Gastrocnemius medialis (tissue), 4 donors: ENCODE measurements at regions not wholly inside any gene's neighbourhood (a gene's known extent, or its start where the extent isn't known, plus 50 kb on each side); places are given as distances from the start of the nearest gene placed in this dataset.

ENCODE experiments used
- ATAC-seq, 2 donors: fragments of 150-250 bp; one replicate each; pipeline ENCODE4 v1.9.1; 2016
- DNase-seq, 2 donors: peaks; one replicate each; pipeline ENCODE4 v3.0.0-alpha.2; 2019
- H3K27ac ChIP-seq, 4 donors: fragments of 200-600 bp; sonication (generic); 1 replicate in 1 of 4; 2 replicates in 3 of 4; pipeline ENCODE4 v1.5.1; 2016 to 2018; ENCODE audit warnings: mild to moderate bottlenecking in 2 of 4, moderate library complexity in 1 of 4
- H3K27me3 ChIP-seq, 3 donors: fragments of 200-600 bp; sonication (generic) in 2 of 3; 1 replicate in 1 of 3; 2 replicates in 2 of 3; pipeline versions ENCODE4 v1.5.1 to v1.6.0; 2016 to 2019; ENCODE audit warnings: mild to moderate bottlenecking in 1 of 3, moderate library complexity in 1 of 3
- H3K36me3 ChIP-seq, 2 donors: fragments of 200-600 bp; sonication (generic) in 1 of 2; one replicate each; pipeline ENCODE4 v1.5.1; 2017 to 2018
- H3K4me1 ChIP-seq, 2 donors: fragments of 200-600 bp; sonication (generic) in 1 of 2; one replicate each; pipeline ENCODE4 v1.5.1; 2016 to 2017; ENCODE audit warnings: mild to moderate bottlenecking in 2 of 2
- H3K4me3 ChIP-seq, 4 donors: fragments of 200-600 bp; sonication (generic) in 3 of 4; 1 replicate in 1 of 4; 2 replicates in 3 of 4; pipeline ENCODE4 v1.5.1; 2016 to 2019; ENCODE audit warnings: mild to moderate bottlenecking in 2 of 4
- H3K9me3 ChIP-seq, 3 donors: fragments of 200-600 bp; sonication (generic) in 2 of 3; 1 replicate in 1 of 3; 2 replicates in 2 of 3; pipeline ENCODE4 v1.5.1; 2016 to 2019
- POLR2A ChIP-seq, 2 donors: fragments of 450-650 bp; IDR thresholded peaks; one replicate each; pipeline ENCODE4 v1.6.1; 2017; ENCODE audit warnings: antibody characterized with exemption in 2 of 2, mild to moderate bottlenecking in 2 of 2, moderate library complexity in 2 of 2
- in situ Hi-C, 4 donors: fragments of 200-750 bp; cut with MboI; loops; one replicate each; pipeline versions ENCODE4 v1.15.0 to v1.8.0; 2017; ENCODE audit warnings: low sequenced_read_pairs in 4 of 4
- intact Hi-C: fragments of 100-400 bp; cut with DNase I; formaldehyde crosslinking; loops from one replicate; pipeline ENCODE4 v1.15.1; 2023; ENCODE audit warnings: low total_unique reads
- TF ChIP-seq, protein P1 (sequence below), 5 experiments: fragments of 450-650 bp in 3 of 5; fragments of 200-600 bp in 2 of 5; sonication (generic) in 2 of 5; IDR thresholded peaks in 4 of 5; conservative IDR thresholded peaks in 1 of 5; 1 replicate in 4 of 5; 2 replicates in 1 of 5; pipeline ENCODE4 v1.5.1; 2016 to 2019; ENCODE audit warnings: antibody characterized with exemption in 5 of 5, mild to moderate bottlenecking in 3 of 5, moderate library complexity in 3 of 5

DNA sequence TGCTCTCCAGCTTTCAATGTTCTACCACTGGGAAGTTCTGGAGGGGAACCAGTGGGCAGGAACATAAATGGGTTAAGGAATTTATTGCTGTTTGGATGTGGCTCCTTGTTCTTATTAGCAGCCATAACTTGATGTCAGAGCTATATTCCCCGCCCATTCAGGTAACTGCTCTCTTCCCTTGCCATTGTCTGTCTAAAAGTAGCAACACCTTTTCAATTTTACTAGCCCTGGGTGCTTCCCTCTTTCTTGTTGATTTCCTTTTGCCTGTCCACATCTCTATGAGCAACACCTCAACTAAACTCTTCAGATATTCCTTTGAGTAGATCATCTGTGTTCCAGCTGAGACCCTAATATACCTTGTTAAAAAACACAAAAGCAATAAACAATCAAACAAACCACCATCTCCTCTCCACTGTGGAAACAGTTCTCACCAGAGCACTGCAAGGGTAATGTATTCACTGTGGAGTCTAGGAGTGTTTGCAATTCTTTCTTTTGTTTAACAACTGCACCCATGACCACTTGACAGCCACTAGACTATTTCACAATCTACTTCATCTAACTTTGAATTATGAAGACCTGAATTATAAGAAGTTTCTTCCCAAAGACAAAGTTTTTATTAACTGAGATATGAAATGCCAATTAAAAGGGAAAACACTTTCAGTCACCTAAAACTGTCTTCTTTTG is 436.7 kb downstream of the IPMK start:
- in situ Hi-C loops: no loop called here
- no peak for ATAC-seq
- Histone ChIP-seq H3K27me3 (no peaks in the 10 kb centered on the region), H3K4me1 (no peaks in the 10 kb centered on the region), H3K27ac (no peak overlapping the region), H3K4me3 (no peak overlapping the region), H3K9me3 (peaks cover 0 to 5% (median 0%) of the 10 kb centered on the region in 3 donors), H3K36me3 (no peaks in the 10 kb centered on the region)
- no peak for DNase-seq
- TF ChIP-seq POLR2A (IDR thresholded peaks at IDR 0.05): no peak
- TF ChIP-seq, protein P1, sequence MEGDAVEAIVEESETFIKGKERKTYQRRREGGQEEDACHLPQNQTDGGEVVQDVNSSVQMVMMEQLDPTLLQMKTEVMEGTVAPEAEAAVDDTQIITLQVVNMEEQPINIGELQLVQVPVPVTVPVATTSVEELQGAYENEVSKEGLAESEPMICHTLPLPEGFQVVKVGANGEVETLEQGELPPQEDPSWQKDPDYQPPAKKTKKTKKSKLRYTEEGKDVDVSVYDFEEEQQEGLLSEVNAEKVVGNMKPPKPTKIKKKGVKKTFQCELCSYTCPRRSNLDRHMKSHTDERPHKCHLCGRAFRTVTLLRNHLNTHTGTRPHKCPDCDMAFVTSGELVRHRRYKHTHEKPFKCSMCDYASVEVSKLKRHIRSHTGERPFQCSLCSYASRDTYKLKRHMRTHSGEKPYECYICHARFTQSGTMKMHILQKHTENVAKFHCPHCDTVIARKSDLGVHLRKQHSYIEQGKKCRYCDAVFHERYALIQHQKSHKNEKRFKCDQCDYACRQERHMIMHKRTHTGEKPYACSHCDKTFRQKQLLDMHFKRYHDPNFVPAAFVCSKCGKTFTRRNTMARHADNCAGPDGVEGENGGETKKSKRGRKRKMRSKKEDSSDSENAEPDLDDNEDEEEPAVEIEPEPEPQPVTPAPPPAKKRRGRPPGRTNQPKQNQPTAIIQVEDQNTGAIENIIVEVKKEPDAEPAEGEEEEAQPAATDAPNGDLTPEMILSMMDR (IDR thresholded peaks at IDR 0.05 in 4 of 5, conservative IDR thresholded peaks at IDR 0.05 in 1 of 5): no peak
- intact Hi-C loops: no loop called here

- Histone ChIP-seq H3K27me3 (no peaks in the 10 kb centered on the region), H3K36me3 (no peaks in the 10 kb centered on the region), H3K9me3 (peaks cover 0 to 5% (median 0%) of the 10 kb centered on the region in 3 donors), H3K4me3 (no peak overlapping the region), H3K4me1 (no peaks in the 10 kb centered on the region), H3K27ac (no peak overlapping the region)
- no peak for TF ChIP-seq POLR2A (IDR thresholded peaks at IDR 0.05)
- TF ChIP-seq, protein P1 (IDR thresholded peaks at IDR 0.05 in 4 of 5, conservative IDR thresholded peaks at IDR 0.05 in 1 of 5): no peak
- in situ Hi-C loops (no loop called here), intact Hi-C loops (no loop called here)
- no peak for DNase-seq
- ATAC-seq: no peak
Observed at GRCh38 chr10:57825015-57825414, 442.7 kb downstream of the IPMK start.

- Histone ChIP-seq H3K9me3 (peaks cover 0 to 5% (median 0%) of the 10 kb centered on the region in 3 donors), H3K36me3 (no peaks in the 10 kb centered on the region), H3K27me3 (no peaks in the 10 kb centered on the region), H3K27ac (no peak overlapping the region), H3K4me3 (no peak overlapping the region), H3K4me1 (no peaks in the 10 kb centered on the region)
- in situ Hi-C loops (no loop called here), intact Hi-C loops (no loop called here)
- ATAC-seq: no peak
- TF ChIP-seq, protein P1 (IDR thresholded peaks at IDR 0.05 in 4 of 5, conservative IDR thresholded peaks at IDR 0.05 in 1 of 5): no peak
- TF ChIP-seq POLR2A (IDR thresholded peaks at IDR 0.05): no peak
- DNase-seq: no peak
Observed at GRCh38 chr10:57823398-57823797, 444.3 kb downstream of the IPMK start.

- no peak overlapping the region for H3K4me3 ChIP-seq
- DNase-seq (no peak), ATAC-seq (no peak)
- H3K27ac ChIP-seq: no peak overlapping the region
- H3K4me1 ChIP-seq: no peaks in the 10 kb centered on the region
- in situ Hi-C loops: no loop called here
- peaks cover 0 to 5% (median 0%) of the 10 kb centered on the region in 3 donors for H3K9me3 ChIP-seq
- H3K27me3 ChIP-seq: no peaks in the 10 kb centered on the region
- TF ChIP-seq, protein P1 (IDR thresholded peaks at IDR 0.05 in 4 of 5, conservative IDR thresholded peaks at IDR 0.05 in 1 of 5): no peak
- no peak for TF ChIP-seq POLR2A (IDR thresholded peaks at IDR 0.05)
- intact Hi-C loops: no loop called here
- H3K36me3 ChIP-seq: no peaks in the 10 kb centered on the region
Observed at GRCh38 chr10:57822965-57823364, 444.7 kb downstream of the IPMK start.

DNA sequence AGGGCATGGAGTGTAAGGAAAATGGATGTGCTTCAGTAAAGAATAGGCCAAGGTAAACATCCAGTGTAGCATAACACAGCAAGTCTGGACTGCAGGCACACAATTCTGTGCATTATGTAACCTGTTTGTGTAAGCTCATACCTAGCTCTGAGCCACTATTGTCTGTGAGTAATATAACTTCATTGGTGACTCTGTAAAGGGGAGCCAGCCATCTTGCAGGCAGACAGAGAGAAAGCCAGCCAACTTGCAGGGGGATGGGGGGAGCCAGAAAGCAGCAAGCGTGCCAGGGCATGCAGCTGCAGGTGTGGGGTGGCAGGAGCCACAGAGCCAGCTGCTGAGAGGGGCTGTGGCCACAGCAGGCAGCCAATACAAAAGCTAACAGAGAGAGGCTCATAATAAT is 449.2 kb downstream of the IPMK start:
- in situ Hi-C loops (no loop called here), intact Hi-C loops (no loop called here)
- Histone ChIP-seq H3K27me3 (no peaks in the 10 kb centered on the region), H3K9me3 (no peaks in the 10 kb centered on the region), H3K36me3 (no peaks in the 10 kb centered on the region), H3K4me1 (no peaks in the 10 kb centered on the region), H3K4me3 (no peak overlapping the region), H3K27ac (no peak overlapping the region)
- ATAC-seq (no peak), DNase-seq (no peak)
- no peak for TF ChIP-seq POLR2A (IDR thresholded peaks at IDR 0.05)
- TF ChIP-seq, protein P1 (IDR thresholded peaks at IDR 0.05 in 4 of 5, conservative IDR thresholded peaks at IDR 0.05 in 1 of 5): no peak
